H9 (cell line): ENCODE measurements at regions not wholly inside any gene's neighbourhood (a gene's known extent, or its start where the extent isn't known, plus 50 kb on each side); places are given as distances from the start of the nearest gene placed in this dataset.

Experiments
- DNase-seq: peaks from one replicate; pipeline ENCODE4 v3.0.0-alpha.2; 2017
- H2AFZ ChIP-seq: one replicate; pipeline ENCODE4 v1.6.1; 2013; ENCODE audit warnings: mild to moderate bottlenecking, low read length, control low read depth, moderate library complexity
- H2AK5ac ChIP-seq: 2 replicates; pipeline ENCODE4 v1.6.1; 2013; ENCODE audit warnings: low read length, control low read depth, mixed read lengths; ENCODE audit not compliant: insufficient read length
- H2BK120ac ChIP-seq: one replicate; pipeline ENCODE4 v1.6.1; 2013; ENCODE audit warnings: low read depth, mild to moderate bottlenecking, low read length, control low read depth, inconsistent platforms; ENCODE audit not compliant: poor library complexity, severe bottlenecking
- H2BK12ac ChIP-seq: 2 replicates; pipeline ENCODE4 v1.6.1; 2013; ENCODE audit warnings: low read length, control low read depth, mixed read lengths, low read depth; ENCODE audit not compliant: insufficient read length
- H2BK15ac ChIP-seq: 2 replicates; pipeline ENCODE4 v1.6.1; 2013; ENCODE audit warnings: low read depth, low read length, control low read depth
- H2BK20ac ChIP-seq: one replicate; pipeline ENCODE4 v1.6.1; 2013; ENCODE audit warnings: low read depth, mild to moderate bottlenecking, low read length, control low read depth, inconsistent platforms; ENCODE audit not compliant: poor library complexity, severe bottlenecking
- H2BK5ac ChIP-seq: 2 replicates; pipeline ENCODE4 v1.6.1; 2013; ENCODE audit warnings: low read length, control low read depth, mixed read lengths; ENCODE audit not compliant: insufficient read length
- H3K14ac ChIP-seq: 2 replicates; pipeline ENCODE4 v1.6.1; 2013; ENCODE audit warnings: low read length, control low read depth; ENCODE audit not compliant: insufficient read depth
- H3K18ac ChIP-seq: 2 replicates; pipeline ENCODE4 v1.6.1; 2013; ENCODE audit warnings: low read depth, mild to moderate bottlenecking, mixed read lengths, low read length, control low read depth; ENCODE audit not compliant: insufficient read length
- H3K23ac ChIP-seq: 2 replicates; pipeline ENCODE4 v1.6.1; 2013; ENCODE audit warnings: low read length, control low read depth, mixed read lengths, low read depth; ENCODE audit not compliant: insufficient read length
- H3K23me2 ChIP-seq: 2 replicates; pipeline ENCODE4 v1.6.1; 2013; ENCODE audit warnings: low read depth, mild to moderate bottlenecking, mixed read lengths, low read length, control low read depth; ENCODE audit not compliant: insufficient read length, poor library complexity, severe bottlenecking
- H3K27ac ChIP-seq: 2 replicates; pipeline ENCODE4 v1.5.1; 2013; ENCODE audit warnings: low read length, control low read depth, mixed read lengths, low read depth; ENCODE audit not compliant: insufficient read length
- H3K27me3 ChIP-seq: 2 replicates; pipeline ENCODE4 v1.6.1; 2013; ENCODE audit warnings: low read length, control low read depth, inconsistent platforms; ENCODE audit not compliant: insufficient read depth
- H3K4ac ChIP-seq: 2 replicates; pipeline ENCODE4 v1.6.1; 2013; ENCODE audit warnings: low read depth, mild to moderate bottlenecking, control low read depth, inconsistent platforms, low read length, moderate library complexity
- H3K4me1 ChIP-seq: 2 replicates; pipeline ENCODE4 v1.6.1; 2013; ENCODE audit warnings: low read length, control low read depth, inconsistent platforms; ENCODE audit not compliant: insufficient read depth
- H3K4me2 ChIP-seq: 2 replicates; pipeline ENCODE4 v1.6.1; 2013; ENCODE audit warnings: low read length, control low read depth, mixed read lengths; ENCODE audit not compliant: insufficient read length, insufficient read depth
- H3K56ac ChIP-seq: 2 replicates; pipeline ENCODE4 v1.6.1; 2013; ENCODE audit warnings: low read depth, mild to moderate bottlenecking, mixed read lengths, low read length, control low read depth; ENCODE audit not compliant: insufficient read length
- H3K79me1 ChIP-seq: 2 replicates; pipeline ENCODE4 v1.6.1; 2013; ENCODE audit warnings: low read depth, mild to moderate bottlenecking, moderate library complexity, low read length, control low read depth, inconsistent platforms; ENCODE audit not compliant: insufficient read depth, poor library complexity, severe bottlenecking
- H3K79me2 ChIP-seq: 2 replicates; pipeline ENCODE4 v1.6.1; 2013; ENCODE audit warnings: low read length, control low read depth, inconsistent platforms; ENCODE audit not compliant: insufficient read depth
- H3K9ac ChIP-seq: 2 replicates; pipeline ENCODE4 v1.6.1; 2013; ENCODE audit warnings: low read length, control low read depth, mixed read lengths; ENCODE audit not compliant: insufficient read length; ENCODE audit errors: extremely low read depth
- H3K9me3 ChIP-seq: one replicate; pipeline ENCODE4 v1.6.1; 2013; ENCODE audit warnings: low read depth, low read length, inconsistent platforms; ENCODE audit not compliant: control insufficient read depth
- H3T11ph ChIP-seq: one replicate; pipeline ENCODE4 v1.6.1; 2013; ENCODE audit warnings: mild to moderate bottlenecking, low read length, control low read depth, inconsistent platforms
- H4K20me1 ChIP-seq: one replicate; pipeline ENCODE4 v1.6.1; 2013; ENCODE audit not compliant: control insufficient read depth, insufficient read length, insufficient read depth
- H4K5ac ChIP-seq: 2 replicates; pipeline ENCODE4 v1.6.1; 2013; ENCODE audit warnings: low read depth, mild to moderate bottlenecking, mixed read lengths, low read length, control low read depth; ENCODE audit not compliant: insufficient read length
- H4K8ac ChIP-seq: replicated peaks from 2 replicates; pipeline ENCODE4 v1.6.1; 2013; ENCODE audit warnings: low read length, control low read depth, mixed read lengths, low read depth; ENCODE audit not compliant: insufficient read length
- H4K91ac ChIP-seq: 2 replicates; pipeline ENCODE4 v1.6.1; 2013; ENCODE audit warnings: low read depth, mild to moderate bottlenecking, moderate library complexity, mixed read lengths, low read length, control low read depth; ENCODE audit not compliant: insufficient read length
- H3K27ac Mint-ChIP-seq, 3 experiments: 2 replicates in 2 of 3; 3 replicates in 1 of 3; pipeline ENCODE4 v1.8.0; 2020 to 2021; ENCODE audit warnings: mixed read lengths in 3 of 3, mild to moderate bottlenecking in 1 of 3, moderate library complexity in 1 of 3
- H3K27me3 Mint-ChIP-seq: 2 replicates; pipeline ENCODE4 v1.8.0; 2021; ENCODE audit warnings: low read depth, mild to moderate bottlenecking, moderate library complexity, mixed read lengths
- H3K36me3 Mint-ChIP-seq, 3 experiments: 2 replicates in 2 of 3; 3 replicates in 1 of 3; pipeline ENCODE4 v1.8.0; 2020 to 2021; ENCODE audit warnings: low read depth in 3 of 3, mixed read lengths in 3 of 3; ENCODE audit not compliant: insufficient read depth in 1 of 3
- H3K4me1 Mint-ChIP-seq, 2 experiments: 2 replicates each; pipeline ENCODE4 v1.8.0; 2020; ENCODE audit warnings: mixed read lengths in 2 of 2
- H3K4me3 Mint-ChIP-seq, 2 experiments: 2 replicates in 1 of 2; 3 replicates in 1 of 2; pipeline ENCODE4 v1.8.0; 2020 to 2021; ENCODE audit warnings: mild to moderate bottlenecking in 2 of 2, mixed read lengths in 2 of 2, moderate library complexity in 1 of 2
- H3K9me3 Mint-ChIP-seq, 2 experiments: 2 replicates in 1 of 2; 3 replicates in 1 of 2; pipeline ENCODE4 v1.8.0; 2020; ENCODE audit warnings: mild to moderate bottlenecking in 2 of 2, mixed read lengths in 2 of 2, moderate library complexity in 1 of 2
- WGBS: extraction: QIAGEN DNeasy Blood & Tissue Kit; methylation state at CpG from one replicate; pipeline ENCODE4 v1.1.7; 2013; ENCODE audit warnings: missing lambda C conversion rate, low lambda C conversion rate, mixed read lengths; ENCODE audit not compliant: insufficient read length; ENCODE audit errors: extremely low coverage; 5-methylcytosine and 5-hydroxymethylcytosine counted together
- TF ChIP-seq, protein P1 (sequence below): fragments of 200-600 bp; sonication (generic); conservative IDR thresholded peaks from 3 replicates; pipeline ENCODE4 v1.8.0; 2021; ENCODE audit warnings: antibody characterized with exemption, mild to moderate bottlenecking

DNA sequence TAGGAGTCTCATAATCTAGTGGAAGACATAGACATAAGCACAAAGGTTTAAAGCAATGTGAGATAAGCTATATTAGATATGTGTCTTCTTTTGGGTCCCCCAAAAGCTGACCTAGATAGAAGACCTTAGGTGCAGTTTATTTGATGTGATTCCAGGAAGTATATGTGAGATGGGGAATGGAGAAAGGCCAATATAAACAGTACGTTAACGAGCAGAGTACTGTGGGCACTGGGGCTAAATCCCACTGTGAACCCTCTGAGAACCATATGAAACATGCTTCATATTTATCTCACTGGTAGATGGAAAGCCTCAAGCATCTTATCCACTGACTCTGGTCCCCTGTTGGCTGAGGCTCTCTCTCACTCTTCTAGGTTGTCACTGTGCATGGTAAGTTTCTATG is 62.6 kb upstream of the ZC3H15 start:
- no peaks in the 10 kb centered on the region for H3K27me3 Mint-ChIP-seq
- WGBS, result no CpG with 5 or more reads among the region's 2 CpGs
- Histone ChIP-seq H2AK5ac (no peak overlapping the region), H3K9me3 (no peaks in the 10 kb centered on the region), H3K23ac (no peak overlapping the region), H3K27me3 (no peaks in the 10 kb centered on the region), H3K56ac (no peak overlapping the region), H3K4me1 (no peaks in the 10 kb centered on the region), H3K14ac (no peak overlapping the region), H2BK15ac (no peak overlapping the region), H4K91ac (no peak overlapping the region), H3K18ac (no peak overlapping the region), H4K8ac (no peak overlapping the region), H4K20me1 (no peaks in the 10 kb centered on the region), H3K23me2 (no peaks in the 10 kb centered on the region), H4K5ac (no peak overlapping the region), H3T11ph (no peak overlapping the region), H3K27ac (no peak overlapping the region), H2AFZ (no peak overlapping the region), H3K79me1 (no peaks in the 10 kb centered on the region), H3K79me2 (no peaks in the 10 kb centered on the region), H3K4ac (no peak overlapping the region), H2BK20ac (no peak overlapping the region), H2BK120ac (no peak overlapping the region), H2BK5ac (no peak overlapping the region), H2BK12ac (no peak overlapping the region), H3K9ac (no peak overlapping the region), H3K4me2 (no peak overlapping the region)
- H3K4me3 Mint-ChIP-seq, result no peak overlapping the region
- no peaks in the 10 kb centered on the region; a peak in 1 of 7 replicates for H3K36me3 Mint-ChIP-seq
- no peak for DNase-seq
- H3K27ac Mint-ChIP-seq, result peak overlapping the region in 1 of 3 experiments; percentile 29; a peak in 1 of 7 replicates
- TF ChIP-seq, protein P1, sequence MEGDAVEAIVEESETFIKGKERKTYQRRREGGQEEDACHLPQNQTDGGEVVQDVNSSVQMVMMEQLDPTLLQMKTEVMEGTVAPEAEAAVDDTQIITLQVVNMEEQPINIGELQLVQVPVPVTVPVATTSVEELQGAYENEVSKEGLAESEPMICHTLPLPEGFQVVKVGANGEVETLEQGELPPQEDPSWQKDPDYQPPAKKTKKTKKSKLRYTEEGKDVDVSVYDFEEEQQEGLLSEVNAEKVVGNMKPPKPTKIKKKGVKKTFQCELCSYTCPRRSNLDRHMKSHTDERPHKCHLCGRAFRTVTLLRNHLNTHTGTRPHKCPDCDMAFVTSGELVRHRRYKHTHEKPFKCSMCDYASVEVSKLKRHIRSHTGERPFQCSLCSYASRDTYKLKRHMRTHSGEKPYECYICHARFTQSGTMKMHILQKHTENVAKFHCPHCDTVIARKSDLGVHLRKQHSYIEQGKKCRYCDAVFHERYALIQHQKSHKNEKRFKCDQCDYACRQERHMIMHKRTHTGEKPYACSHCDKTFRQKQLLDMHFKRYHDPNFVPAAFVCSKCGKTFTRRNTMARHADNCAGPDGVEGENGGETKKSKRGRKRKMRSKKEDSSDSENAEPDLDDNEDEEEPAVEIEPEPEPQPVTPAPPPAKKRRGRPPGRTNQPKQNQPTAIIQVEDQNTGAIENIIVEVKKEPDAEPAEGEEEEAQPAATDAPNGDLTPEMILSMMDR, result no peak
- H3K9me3 Mint-ChIP-seq, result no peaks in the 10 kb centered on the region
- H3K4me1 Mint-ChIP-seq, result peaks cover 8 to 11% of the 10 kb centered on the region in 2 experiments
